HepG2 (cell line): ENCODE measurements at regions not wholly inside any gene's neighbourhood (a gene's known extent, or its start where the extent isn't known, plus 50 kb on each side); places are given as distances from the start of the nearest gene placed in this dataset.

ENCODE experiments used
- ATAC-seq: fragments of 200-7000 bp; cut with Tn5 transposase; 3 replicates; pipeline ENCODE4 v1.9.1; 2020; ENCODE audit warnings: mild to moderate bottlenecking, moderate library complexity
- BruUV-seq: library from RNA; stranded (reverse); fragments of 400-500 nt; replicated peaks from 2 replicates; lab custom pipeline; 2021; lab: Mats Ljungman, UMichigan
- CTCF ChIA-PET: fragments of 300-600 bp; formaldehyde crosslinking; extraction: SDS; loops from one replicate; lab custom pipeline; 2021; ENCODE audit warnings: low total read pairs, inconsistent platforms, low intra/inter-chr PET ratio; lab: Yijun Ruan, JAX
- POLR2A ChIA-PET: fragments of 350-600 bp; sonication (Branson Sonifier 250); formaldehyde crosslinking; loops from one replicate; lab custom pipeline; 2020; ENCODE audit warnings: antibody characterized with exemption, inconsistent platforms; lab: Yijun Ruan, JAX
- DNase-seq: peaks from one replicate; pipeline ENCODE4 v3.0.0-alpha.2; 2015; ENCODE audit warnings: low spot score
- FAIRE-seq: peaks from 3 replicates; lab custom pipeline; 2011; peaks lifted over from hg19 to GRCh38; lab: Jason Lieb, UNC
- H2AFZ ChIP-seq: one replicate; pipeline ENCODE4 v1.6.1; 2011; ENCODE audit warnings: low read length, inconsistent platforms
- H3K27ac ChIP-seq: fragments of 300-600 bp; 3 replicates; pipeline ENCODE4 v1.8.0; 2011; ENCODE audit warnings: mixed run types, mild to moderate bottlenecking, mixed read lengths, low read length, inconsistent platforms; ENCODE audit not compliant: insufficient read depth; ENCODE audit errors: extremely low read length
- H3K27me3 ChIP-seq, 2 experiments: fragments of 200-600 bp in 1 of 2; 2 replicates in 1 of 2; 3 replicates in 1 of 2; pipeline versions ENCODE4 v1.6.0 to v1.8.0; 2011; ENCODE audit warnings: low read length in 2 of 2, mild to moderate bottlenecking in 2 of 2, moderate library complexity in 2 of 2, inconsistent platforms in 1 of 2; ENCODE audit not compliant: insufficient read depth in 2 of 2, control insufficient read depth in 1 of 2
- H3K36me3 ChIP-seq, 2 experiments: fragments of 200-600 bp in 1 of 2; replicated peaks in 1 of 2; 2 replicates in 1 of 2; 3 replicates in 1 of 2; pipeline versions ENCODE4 v1.5.1 to v1.8.0; 2011; ENCODE audit warnings: low read length in 2 of 2, inconsistent platforms in 1 of 2; ENCODE audit not compliant: insufficient read depth in 2 of 2, control insufficient read depth in 1 of 2
- H3K4me1 ChIP-seq: 2 replicates; pipeline ENCODE4 v1.5.1; 2012; ENCODE audit warnings: low read length, inconsistent platforms; ENCODE audit not compliant: insufficient read depth
- H3K4me2 ChIP-seq: 2 replicates; pipeline ENCODE4 v1.6.0; 2011; ENCODE audit warnings: low read depth, low read length, inconsistent platforms
- H3K4me3 ChIP-seq, 3 experiments: fragments of 200-600 bp in 1 of 3; sonication (generic), shearing (Covaris generic) in 1 of 3; replicated peaks in 1 of 3; 2 replicates each; pipeline ENCODE4 v1.5.1; 2011 to 2016; ENCODE audit warnings: low read length in 3 of 3, inconsistent platforms in 2 of 3, low read depth in 2 of 3, mild to moderate bottlenecking in 2 of 3, control low read depth in 1 of 3, mixed read lengths in 1 of 3; ENCODE audit not compliant: insufficient read depth in 1 of 3
- H3K79me2 ChIP-seq: one replicate; pipeline ENCODE4 v1.6.1; 2011; ENCODE audit warnings: low read length, inconsistent platforms; ENCODE audit not compliant: insufficient read depth
- H3K9ac ChIP-seq: 2 replicates; pipeline ENCODE4 v1.6.0; 2011; ENCODE audit warnings: mild to moderate bottlenecking, low read depth, low read length, inconsistent platforms; ENCODE audit not compliant: insufficient read depth
- H3K9me3 ChIP-seq: 2 replicates; pipeline ENCODE4 v1.5.1; 2012; ENCODE audit warnings: mild to moderate bottlenecking, low read length
- H4K20me1 ChIP-seq: 2 replicates; pipeline ENCODE4 v1.6.0; 2011; ENCODE audit warnings: inconsistent platforms, mild to moderate bottlenecking, low read length, moderate library complexity; ENCODE audit not compliant: insufficient read depth
- BORCS8-MEF2B ChIP-seq: sonication (generic); formaldehyde crosslinking; IDR thresholded peaks from 2 replicates; pipeline ENCODE4 v1.8.0; 2022; ENCODE audit warnings: mild to moderate bottlenecking, missing genetic modification reagents
- CBX1 ChIP-seq: IDR thresholded peaks from one replicate; pipeline ENCODE4 v1.6.1; 2016; ENCODE audit warnings: antibody characterized with exemption, low read depth
- KAT7 ChIP-seq: IDR thresholded peaks from 2 replicates; pipeline ENCODE4 v1.6.1; 2018; ENCODE audit warnings: borderline replicate concordance, missing compliant biosample characterization
- KDM2A ChIP-seq: sonication (generic); formaldehyde crosslinking; IDR thresholded peaks from 2 replicates; pipeline ENCODE4 v1.4.0; 2020; ENCODE audit warnings: low read depth, missing genetic modification reagents, borderline replicate concordance
- ZFP90 ChIP-seq: sonication (generic); formaldehyde crosslinking; IDR thresholded peaks from 2 replicates; pipeline ENCODE4 v1.8.0; 2022; ENCODE audit warnings: missing genetic modification reagents, mild to moderate bottlenecking, inconsistent platforms, borderline replicate concordance
- ZNF790 ChIP-seq: sonication (generic); formaldehyde crosslinking; IDR thresholded peaks from 2 replicates; pipeline ENCODE4 v1.8.0; 2022; ENCODE audit warnings: missing genetic modification reagents, mild to moderate bottlenecking, borderline replicate concordance
- WGBS: methylation state at CpG from one replicate; pipeline ENCODE4 v1.1.6; 2017; ENCODE audit warnings: low lambda C conversion rate; 5-methylcytosine and 5-hydroxymethylcytosine counted together
- in situ Hi-C: cut with HindIII; loops from 2 replicates; pipeline ENCODE4 v1.10.0; 2017; ENCODE audit warnings: low pct_unique_long_range_greater_than_20kb; ENCODE audit not compliant: extremely low pct_ligation_motif_present
- intact Hi-C: fragments of 100-400 bp; cut with micrococcal nuclease; formaldehyde crosslinking; loops from one replicate; pipeline ENCODE4 v1.10.0; 2022; ENCODE audit not compliant: unreplicated experiment
- TF ChIP-seq, protein P1 (sequence below): sonication (generic); formaldehyde crosslinking; IDR thresholded peaks from 2 replicates; pipeline ENCODE4 v1.4.0; 2020; ENCODE audit warnings: missing genetic modification reagents
- TF ChIP-seq, protein P2 (sequence below): IDR thresholded peaks from 2 replicates; pipeline ENCODE4 v1.6.1; 2016; ENCODE audit warnings: low read depth, control low read depth
- TF ChIP-seq, protein P3 (sequence below): sonication (generic); formaldehyde crosslinking; IDR thresholded peaks from 2 replicates; pipeline ENCODE4 v1.4.0; 2020; ENCODE audit warnings: missing genetic modification reagents
- TF ChIP-seq, protein P4 (sequence below): sonication (generic); formaldehyde crosslinking; IDR thresholded peaks from 2 replicates; pipeline ENCODE4 v1.8.0; 2023; ENCODE audit warnings: mild to moderate bottlenecking, missing genetic modification reagents
- TF ChIP-seq, protein P5 (sequence below): IDR thresholded peaks from 2 replicates; pipeline ENCODE4 v1.6.1; 2012; ENCODE audit warnings: inconsistent platforms
- TF ChIP-seq, protein P6 (sequence below): sonication (generic); formaldehyde crosslinking; IDR thresholded peaks from 2 replicates; pipeline ENCODE4 v1.4.0; 2020; ENCODE audit warnings: missing genetic modification reagents

DNA sequence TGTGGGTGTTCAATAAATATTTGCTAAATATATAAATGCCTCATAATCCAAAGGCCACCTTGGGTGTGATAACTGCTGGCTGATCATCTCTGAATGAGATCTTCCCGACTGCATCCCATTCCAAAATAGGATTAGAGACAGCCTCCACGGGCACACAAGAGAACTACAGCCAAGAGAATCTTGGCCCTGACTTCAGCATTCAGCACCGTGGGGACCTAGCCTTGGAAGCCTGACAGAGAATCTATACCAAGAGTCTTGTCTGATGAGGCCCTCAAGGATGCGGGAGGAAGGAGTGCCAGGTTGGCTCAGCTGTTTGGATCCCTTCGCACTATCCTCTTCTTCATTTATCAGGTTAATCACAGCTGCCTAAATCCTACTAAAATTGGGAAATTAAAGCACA, 85.8 kb downstream of the RBM43 start:
- 3% methylated on average over 5 of the region's 5 CpGs for WGBS
- DNase-seq (no peak), ATAC-seq (no peak), FAIRE-seq (no peak)
- H3K79me2 ChIP-seq = no peaks in the 10 kb centered on the region
- no peaks in the 10 kb centered on the region for H3K9me3 ChIP-seq
- H3K36me3 ChIP-seq = no peaks in the 10 kb centered on the region
- peaks cover 3 to 7% of the 10 kb centered on the region in 2 experiments; a peak in 4 of 5 replicates for H3K27me3 ChIP-seq
- intact Hi-C loops (no loop called here), in situ Hi-C loops (no loop called here)
- no peak overlapping the region for H3K4me2 ChIP-seq
- BruUV-seq = no TSS peak
- ChIA-PET CTCF (no interaction called here), POLR2A (no interaction called here)
- no peak overlapping the region for H3K9ac ChIP-seq
- TF ChIP-seq, protein P1, sequence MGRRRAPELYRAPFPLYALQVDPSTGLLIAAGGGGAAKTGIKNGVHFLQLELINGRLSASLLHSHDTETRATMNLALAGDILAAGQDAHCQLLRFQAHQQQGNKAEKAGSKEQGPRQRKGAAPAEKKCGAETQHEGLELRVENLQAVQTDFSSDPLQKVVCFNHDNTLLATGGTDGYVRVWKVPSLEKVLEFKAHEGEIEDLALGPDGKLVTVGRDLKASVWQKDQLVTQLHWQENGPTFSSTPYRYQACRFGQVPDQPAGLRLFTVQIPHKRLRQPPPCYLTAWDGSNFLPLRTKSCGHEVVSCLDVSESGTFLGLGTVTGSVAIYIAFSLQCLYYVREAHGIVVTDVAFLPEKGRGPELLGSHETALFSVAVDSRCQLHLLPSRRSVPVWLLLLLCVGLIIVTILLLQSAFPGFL (CRISPR knock-in tag) = no peak
- TF ChIP-seq BORCS8-MEF2B (CRISPR knock-in tag) (no peak), CBX1 (no peak), KAT7 (CRISPR knock-in tag) (no peak), ZNF790 (no peak), KDM2A (CRISPR knock-in tag) (no peak), ZFP90 (CRISPR knock-in tag) (no peak)
- TF ChIP-seq, protein P2, sequence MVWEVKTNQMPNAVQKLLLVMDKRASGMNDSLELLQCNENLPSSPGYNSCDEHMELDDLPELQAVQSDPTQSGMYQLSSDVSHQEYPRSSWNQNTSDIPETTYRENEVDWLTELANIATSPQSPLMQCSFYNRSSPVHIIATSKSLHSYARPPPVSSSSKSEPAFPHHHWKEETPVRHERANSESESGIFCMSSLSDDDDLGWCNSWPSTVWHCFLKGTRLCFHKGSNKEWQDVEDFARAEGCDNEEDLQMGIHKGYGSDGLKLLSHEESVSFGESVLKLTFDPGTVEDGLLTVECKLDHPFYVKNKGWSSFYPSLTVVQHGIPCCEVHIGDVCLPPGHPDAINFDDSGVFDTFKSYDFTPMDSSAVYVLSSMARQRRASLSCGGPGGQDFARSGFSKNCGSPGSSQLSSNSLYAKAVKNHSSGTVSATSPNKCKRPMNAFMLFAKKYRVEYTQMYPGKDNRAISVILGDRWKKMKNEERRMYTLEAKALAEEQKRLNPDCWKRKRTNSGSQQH (CRISPR knock-in tag) = no peak
- TF ChIP-seq, protein P3, sequence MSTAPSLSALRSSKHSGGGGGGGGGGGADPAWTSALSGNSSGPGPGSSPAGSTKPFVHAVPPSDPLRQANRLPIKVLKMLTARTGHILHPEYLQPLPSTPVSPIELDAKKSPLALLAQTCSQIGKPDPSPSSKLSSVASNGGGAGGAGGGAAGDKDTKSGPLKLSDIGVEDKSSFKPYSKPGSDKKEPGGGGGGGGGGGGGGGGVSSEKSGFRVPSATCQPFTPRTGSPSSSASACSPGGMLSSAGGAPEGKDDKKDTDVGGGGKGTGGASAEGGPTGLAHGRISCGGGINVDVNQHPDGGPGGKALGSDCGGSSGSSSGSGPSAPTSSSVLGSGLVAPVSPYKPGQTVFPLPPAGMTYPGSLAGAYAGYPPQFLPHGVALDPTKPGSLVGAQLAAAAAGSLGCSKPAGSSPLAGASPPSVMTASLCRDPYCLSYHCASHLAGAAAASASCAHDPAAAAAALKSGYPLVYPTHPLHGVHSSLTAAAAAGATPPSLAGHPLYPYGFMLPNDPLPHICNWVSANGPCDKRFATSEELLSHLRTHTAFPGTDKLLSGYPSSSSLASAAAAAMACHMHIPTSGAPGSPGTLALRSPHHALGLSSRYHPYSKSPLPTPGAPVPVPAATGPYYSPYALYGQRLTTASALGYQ = no peak
- TF ChIP-seq, protein P4, sequence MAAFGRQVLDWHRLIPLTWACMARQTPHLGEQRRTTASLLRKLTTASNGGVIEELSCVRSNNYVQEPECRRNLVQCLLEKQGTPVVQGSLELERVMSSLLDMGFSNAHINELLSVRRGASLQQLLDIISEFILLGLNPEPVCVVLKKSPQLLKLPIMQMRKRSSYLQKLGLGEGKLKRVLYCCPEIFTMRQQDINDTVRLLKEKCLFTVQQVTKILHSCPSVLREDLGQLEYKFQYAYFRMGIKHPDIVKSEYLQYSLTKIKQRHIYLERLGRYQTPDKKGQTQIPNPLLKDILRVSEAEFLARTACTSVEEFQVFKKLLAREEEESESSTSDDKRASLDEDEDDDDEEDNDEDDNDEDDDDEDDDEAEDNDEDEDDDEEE (CRISPR knock-in tag) = no peak
- TF ChIP-seq, protein P5, sequence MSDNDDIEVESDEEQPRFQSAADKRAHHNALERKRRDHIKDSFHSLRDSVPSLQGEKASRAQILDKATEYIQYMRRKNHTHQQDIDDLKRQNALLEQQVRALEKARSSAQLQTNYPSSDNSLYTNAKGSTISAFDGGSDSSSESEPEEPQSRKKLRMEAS = no peak
- TF ChIP-seq, protein P6, sequence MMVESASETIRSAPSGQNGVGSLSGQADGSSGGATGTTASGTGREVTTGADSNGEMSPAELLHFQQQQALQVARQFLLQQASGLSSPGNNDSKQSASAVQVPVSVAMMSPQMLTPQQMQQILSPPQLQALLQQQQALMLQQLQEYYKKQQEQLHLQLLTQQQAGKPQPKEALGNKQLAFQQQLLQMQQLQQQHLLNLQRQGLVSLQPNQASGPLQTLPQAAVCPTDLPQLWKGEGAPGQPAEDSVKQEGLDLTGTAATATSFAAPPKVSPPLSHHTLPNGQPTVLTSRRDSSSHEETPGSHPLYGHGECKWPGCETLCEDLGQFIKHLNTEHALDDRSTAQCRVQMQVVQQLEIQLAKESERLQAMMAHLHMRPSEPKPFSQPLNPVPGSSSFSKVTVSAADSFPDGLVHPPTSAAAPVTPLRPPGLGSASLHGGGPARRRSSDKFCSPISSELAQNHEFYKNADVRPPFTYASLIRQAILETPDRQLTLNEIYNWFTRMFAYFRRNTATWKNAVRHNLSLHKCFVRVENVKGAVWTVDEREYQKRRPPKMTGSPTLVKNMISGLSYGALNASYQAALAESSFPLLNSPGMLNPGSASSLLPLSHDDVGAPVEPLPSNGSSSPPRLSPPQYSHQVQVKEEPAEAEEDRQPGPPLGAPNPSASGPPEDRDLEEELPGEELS (CRISPR knock-in tag) = no peak
- no peaks in the 10 kb centered on the region for H4K20me1 ChIP-seq
- H3K27ac ChIP-seq = no peak overlapping the region
- H2AFZ ChIP-seq = no peak overlapping the region
- H3K4me1 ChIP-seq = no peaks in the 10 kb centered on the region
- no peak overlapping the region for H3K4me3 ChIP-seq
